ENCODE measurements at regions not wholly inside any gene's neighbourhood (a gene's known extent, or its start where the extent isn't known, plus 50 kb on each side); places are given as distances from the start of the nearest gene placed in this dataset.

GRCh38 chr15:95857758-95858157 is 472.7 kb upstream of the NR2F2 start:
- Histone ChIP-seq H2AFZ (ENCODE audit: low read length) (no peak overlapping the region), H3K9ac (ENCODE audit: low read length) (no peak overlapping the region), H3K79me2 (ENCODE audit: low read length) (no peaks in the 10 kb centered on the region), H3F3A (ENCODE audit: insufficient read depth, low read length) (no peaks in the 10 kb centered on the region), H3K4me2 (ENCODE audit: low read depth, low read length) (no peak overlapping the region), H3K27ac (ENCODE audit: low read length) (no peak overlapping the region), H3K4me1 (ENCODE audit: low read length) (0 out of 2 replicates have a peak, but pooled peaks cover under 1% of the 10 kb centered on the region), H3K9me3 (replicated peaks; ENCODE audit: insufficient read depth, low read length) (no peaks in the 10 kb centered on the region), H3K9me2 (replicated peaks; ENCODE audit: insufficient read depth, low read length) (no peaks in the 10 kb centered on the region), H4K20me1 (ENCODE audit: insufficient read depth, low read length) (no peaks in the 10 kb centered on the region), H3K4me3 (ENCODE audit: low read length) (no peak overlapping the region), H3K36me3 (replicated peaks; ENCODE audit: insufficient read depth, low read length) (no peaks in the 10 kb centered on the region), H3K27me3 (replicated peaks; ENCODE audit: insufficient read depth, low read length) (no peaks in the 10 kb centered on the region)
- no peak for TF ChIP-seq EZH2phosphoT487 (IDR thresholded peaks at IDR 0.05; ENCODE audit: low read length)
- TF ChIP-seq CTCF (IDR thresholded peaks at IDR 0.05; ENCODE audit: low read length) = no peak
- no peak for TF ChIP-seq EZH2 (optimal IDR thresholded peaks at IDR 0.05; ENCODE audit: low read depth, low read length)
- DNase-seq = no peak

- Histone ChIP-seq H3K36me3 (replicated peaks; ENCODE audit: insufficient read depth, low read length) (no peaks in the 10 kb centered on the region), H3K27me3 (replicated peaks; ENCODE audit: insufficient read depth, low read length) (no peaks in the 10 kb centered on the region)
- TF ChIP-seq EZH2 (optimal IDR thresholded peaks at IDR 0.05; ENCODE audit: low read depth, low read length) (no peak), EZH2phosphoT487 (IDR thresholded peaks at IDR 0.05; ENCODE audit: low read length) (no peak), CTCF (IDR thresholded peaks at IDR 0.05; ENCODE audit: low read length) (no peak)
Observed at GRCh38 chr15:95860406-95860805, 470.1 kb upstream of the NR2F2 start.

GRCh38 chr15:95864467-95864886 is 466.0 kb upstream of the NR2F2 start:
- peak; percentile 96 for DNase-seq
- peaks cover 13% of the 10 kb centered on the region for H3F3A ChIP-seq (ENCODE audit: insufficient read depth, low read length)
- no peaks in the 10 kb centered on the region for H3K36me3 ChIP-seq (replicated peaks; ENCODE audit: insufficient read depth, low read length)
- no peak overlapping the region for H2AFZ ChIP-seq (ENCODE audit: low read length)
- no peaks in the 10 kb centered on the region for H3K27me3 ChIP-seq (replicated peaks; ENCODE audit: insufficient read depth, low read length)
- H3K4me3 ChIP-seq (ENCODE audit: low read length) = no peak overlapping the region
- peak overlapping the region; percentile 21; the same call in 1 of the 2 replicates for H3K4me2 ChIP-seq (ENCODE audit: low read depth, low read length)
- no peaks in the 10 kb centered on the region for H3K9me2 ChIP-seq (replicated peaks; ENCODE audit: insufficient read depth, low read length)
- TF ChIP-seq EZH2 (optimal IDR thresholded peaks at IDR 0.05; ENCODE audit: low read depth, low read length) (no peak), EZH2phosphoT487 (IDR thresholded peaks at IDR 0.05; ENCODE audit: low read length) (no peak), CTCF (IDR thresholded peaks at IDR 0.05; ENCODE audit: low read length) (no peak)
- H3K4me1 ChIP-seq (ENCODE audit: low read length) = peaks cover 33% of the 10 kb centered on the region
- peak overlapping the region; percentile 59 for H3K9ac ChIP-seq (ENCODE audit: low read length)
- no peaks in the 10 kb centered on the region for H3K9me3 ChIP-seq (replicated peaks; ENCODE audit: insufficient read depth, low read length)
- peak overlapping the region; percentile 92 for H3K27ac ChIP-seq (ENCODE audit: low read length)
- no peaks in the 10 kb centered on the region for H3K79me2 ChIP-seq (ENCODE audit: low read length)
- H4K20me1 ChIP-seq (ENCODE audit: insufficient read depth, low read length) = no peaks in the 10 kb centered on the region

More at GRCh38 chr15:95860406-95860805, 470.1 kb upstream of the NR2F2 start:
- H2AFZ ChIP-seq (ENCODE audit: low read length) = no peak overlapping the region
- H3K4me3 ChIP-seq (ENCODE audit: low read length) = no peak overlapping the region
- no peak overlapping the region for H3K9ac ChIP-seq (ENCODE audit: low read length)
- DNase-seq = no peak
- no peaks in the 10 kb centered on the region for H3K79me2 ChIP-seq (ENCODE audit: low read length)
- no peak overlapping the region for H3K4me2 ChIP-seq (ENCODE audit: low read depth, low read length)
- no peak overlapping the region for H3K27ac ChIP-seq (ENCODE audit: low read length)
- H3K9me2 ChIP-seq (replicated peaks; ENCODE audit: insufficient read depth, low read length) = no peaks in the 10 kb centered on the region
- H4K20me1 ChIP-seq (ENCODE audit: insufficient read depth, low read length) = no peaks in the 10 kb centered on the region
- H3K9me3 ChIP-seq (replicated peaks; ENCODE audit: insufficient read depth, low read length) = no peaks in the 10 kb centered on the region
- peaks cover 20% of the 10 kb centered on the region for H3K4me1 ChIP-seq (ENCODE audit: low read length)
- H3F3A ChIP-seq (ENCODE audit: insufficient read depth, low read length) = peaks cover 13% of the 10 kb centered on the region

All from MM.1S (cell line).